HCT116 (cell line): ENCODE measurements at regions not wholly inside any gene's neighbourhood (a gene's known extent, or its start where the extent isn't known, plus 50 kb on each side); places are given as distances from the start of the nearest gene placed in this dataset.

Experiments used
- ATAC-seq: fragments of 200-7000 bp; cut with Tn5 transposase; 2 replicates; pipeline ENCODE4 v1.9.1; 2020; ENCODE audit warnings: mild to moderate bottlenecking, moderate library complexity
- BruUV-seq: library from RNA; stranded (reverse); fragments of 400-500 nt; replicated peaks from 2 replicates; lab custom pipeline; 2021; lab: Mats Ljungman, UMichigan
- CTCF ChIA-PET: fragments of 300-600 bp; sonication (Branson Sonifier 250); formaldehyde crosslinking; loops from one replicate; lab custom pipeline; 2021; ENCODE audit warnings: antibody characterized with exemption; lab: Charles Lee
- POLR2A ChIA-PET: fragments of 300-600, 350-600 bp; sonication (Branson Sonifier 250); formaldehyde crosslinking; loops from one replicate; lab custom pipeline; 2021; ENCODE audit warnings: antibody characterized with exemption; lab: Charles Lee
- RAD21 ChIA-PET, 2 experiments: fragments of 300-600 bp; sonication (Branson Sonifier 250); formaldehyde crosslinking; loops; one replicate each; lab custom pipeline; 2023; ENCODE audit warnings: low total read pairs in 2 of 2; ENCODE audit not compliant: uncharacterized antibody in 2 of 2, unreplicated experiment in 2 of 2, low non-redundant PET in 1 of 2; lab: Charles Lee
- DNase-seq: peaks from one replicate; pipeline ENCODE4 v3.0.0-alpha.2; 2010; ENCODE audit warnings: low read depth, low spot score
- H2AFZ ChIP-seq: fragments of 200-600 bp; shearing (Covaris generic), sonication (generic); 2 replicates; pipeline ENCODE4 v1.6.1; 2017; ENCODE audit warnings: low read depth, mixed run types, mixed read lengths, antibody characterized with exemption, low read length; ENCODE audit not compliant: poor library complexity, severe bottlenecking
- H3K27ac ChIP-seq: 2 replicates; pipeline ENCODE4 v1.5.1; 2012; ENCODE audit warnings: low read depth, low read length
- H3K27me3 ChIP-seq: fragments of 200-600 bp; sonication (generic); 2 replicates; pipeline ENCODE4 v1.6.1; 2016; ENCODE audit warnings: mixed run types, low read length, mixed read lengths; ENCODE audit not compliant: insufficient read depth
- H3K36me3 ChIP-seq, 2 experiments: fragments of 200-500 bp in 1 of 2; fragments of 200-600 bp in 1 of 2; sonication (Bioruptor generic) in 1 of 2; sonication (generic) in 1 of 2; 2 replicates each; pipeline versions ENCODE4 v1.5.1 to v1.6.1; 2014 to 2016; ENCODE audit warnings: low read length in 2 of 2, inconsistent platforms in 1 of 2, mixed read lengths in 1 of 2, mixed run types in 1 of 2; ENCODE audit not compliant: insufficient read depth in 2 of 2, control insufficient read depth in 1 of 2
- H3K4me1 ChIP-seq, 2 experiments: fragments of 200-600 bp in 1 of 2; sonication (generic) in 1 of 2; 2 replicates each; pipeline versions ENCODE4 v1.5.1 to v1.6.1; 2012 to 2017; ENCODE audit warnings: low read length in 2 of 2, inconsistent platforms in 1 of 2, mild to moderate bottlenecking in 1 of 2, mixed read lengths in 1 of 2, mixed run types in 1 of 2, moderate library complexity in 1 of 2; ENCODE audit not compliant: insufficient read depth in 2 of 2, control insufficient read depth in 1 of 2
- H3K4me2 ChIP-seq: fragments of 200-600 bp; sonication (generic); 2 replicates; pipeline ENCODE4 v1.6.1; 2017; ENCODE audit warnings: mixed run types, low read length, mixed read lengths
- H3K4me3 ChIP-seq, 2 experiments: fragments of 200-600 bp in 1 of 2; sonication (generic) in 1 of 2; replicated peaks in 1 of 2; 2 replicates each; pipeline ENCODE4 v1.5.1; 2011 to 2016; ENCODE audit warnings: low read length in 2 of 2, control low read depth in 1 of 2, low read depth in 1 of 2, mild to moderate bottlenecking in 1 of 2, mixed read lengths in 1 of 2, mixed run types in 1 of 2
- H3K79me2 ChIP-seq: fragments of 200-600 bp; sonication (generic); 2 replicates; pipeline ENCODE4 v1.6.1; 2017; ENCODE audit warnings: mild to moderate bottlenecking, mixed run types, low read length, moderate library complexity, mixed read lengths; ENCODE audit not compliant: insufficient read depth
- H3K9ac ChIP-seq: fragments of 200-600 bp; sonication (generic); 2 replicates; pipeline ENCODE4 v1.6.1; 2016; ENCODE audit warnings: low read length, mixed read lengths
- H3K9me2 ChIP-seq: fragments of 200-600 bp; sonication (generic), shearing (Covaris generic); 2 replicates; pipeline ENCODE4 v1.6.1; 2017; ENCODE audit warnings: mixed run types, mild to moderate bottlenecking, moderate library complexity; ENCODE audit not compliant: insufficient read depth
- H3K9me3 ChIP-seq, 2 experiments: fragments of 200-500 bp in 1 of 2; fragments of 200-600 bp in 1 of 2; sonication (Bioruptor generic) in 1 of 2; sonication (generic) in 1 of 2; 2 replicates each; pipeline ENCODE4 v1.6.1; 2014 to 2017; ENCODE audit warnings: low read length in 2 of 2, mixed read lengths in 2 of 2, inconsistent platforms in 1 of 2, low read depth in 1 of 2, mild to moderate bottlenecking in 1 of 2, mixed run types in 1 of 2, moderate library complexity in 1 of 2; ENCODE audit not compliant: control insufficient read depth in 1 of 2, insufficient read depth in 1 of 2
- H4K20me1 ChIP-seq: fragments of 200-600 bp; sonication (generic), shearing (Covaris generic); 2 replicates; pipeline ENCODE4 v1.6.1; 2017; ENCODE audit warnings: mixed run types, mild to moderate bottlenecking, moderate library complexity; ENCODE audit not compliant: insufficient read depth
- ATF3 ChIP-seq: IDR thresholded peaks from 2 replicates; pipeline ENCODE4 v1.6.1; 2012
- EZH2 ChIP-seq: fragments of 200-600 bp; sonication (generic); IDR thresholded peaks from 2 replicates; pipeline ENCODE4 v1.6.1; 2017; ENCODE audit warnings: antibody characterized with exemption, mixed run types
- EZH2phosphoT487 ChIP-seq: fragments of 200-600 bp; IDR thresholded peaks from 2 replicates; pipeline ENCODE4 v1.6.1; 2018; ENCODE audit warnings: antibody characterized with exemption, borderline replicate concordance
- POLR2A ChIP-seq: IDR thresholded peaks from 2 replicates; pipeline ENCODE4 v1.7.0; 2011; ENCODE audit warnings: borderline replicate concordance; ENCODE audit not compliant: insufficient read depth, insufficient read length; ENCODE audit errors: extremely low read depth
- SIN3A ChIP-seq: IDR thresholded peaks from 2 replicates; pipeline ENCODE4 v1.6.1; 2012; ENCODE audit warnings: low read depth
- YY1 ChIP-seq: IDR thresholded peaks from 2 replicates; pipeline ENCODE4 v1.6.1; 2011; ENCODE audit warnings: low read length, low read depth, moderate library complexity, mild to moderate bottlenecking; ENCODE audit not compliant: insufficient replicate concordance; ENCODE audit errors: extremely low read depth
- intact Hi-C: fragments of 100-400 bp; cut with micrococcal nuclease; formaldehyde crosslinking; loops from 2 replicates; pipeline ENCODE4 v1.10.0; 2022

DNA sequence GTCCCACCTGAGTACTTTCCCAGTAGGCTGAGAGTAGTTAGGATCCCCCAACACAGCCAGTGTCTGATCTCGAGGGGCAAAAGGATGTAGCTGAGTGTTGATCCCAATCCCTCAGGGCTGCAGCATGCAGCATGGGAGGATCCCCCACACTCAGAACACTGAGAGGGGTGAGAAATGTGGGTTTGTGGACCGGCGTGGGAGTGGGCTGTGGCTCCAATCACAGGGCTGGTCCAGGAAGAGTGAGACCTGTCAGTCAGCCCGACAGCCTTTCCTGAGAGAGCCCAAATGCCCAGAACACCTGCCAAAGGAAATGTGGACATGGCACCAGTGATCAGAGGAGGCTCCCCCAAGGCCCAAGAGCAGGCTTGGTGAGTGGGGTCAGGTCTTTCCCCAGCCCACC lies 228.3 kb upstream of the MGAT4C start:
- DNase-seq (no peak), ATAC-seq (no peak)
- H3K9ac ChIP-seq, result no peak overlapping the region
- RAD21 ChIA-PET, result no interaction called here
- H3K4me2 ChIP-seq, result no peak overlapping the region
- CTCF ChIA-PET, result no interaction called here
- H3K9me3 ChIP-seq, result no peaks in the 10 kb centered on the region
- H3K27ac ChIP-seq, result no peak overlapping the region
- BruUV-seq, result no TSS peak
- no peaks in the 10 kb centered on the region for H3K4me1 ChIP-seq
- intact Hi-C loops, result no loop called here
- no peaks in the 10 kb centered on the region for H3K36me3 ChIP-seq
- no peak overlapping the region for H3K4me3 ChIP-seq
- POLR2A ChIA-PET, result no interaction called here
- H3K79me2 ChIP-seq, result no peaks in the 10 kb centered on the region
- TF ChIP-seq ATF3, result no peak
- no peaks in the 10 kb centered on the region for H4K20me1 ChIP-seq
- no peaks in the 10 kb centered on the region for H3K27me3 ChIP-seq
- no peak overlapping the region for H2AFZ ChIP-seq
- H3K9me2 ChIP-seq, result no peaks in the 10 kb centered on the region

GRCh38 chr12:86473231-86473630 lies 217.0 kb upstream of the MGAT4C start:
- intact Hi-C loops, result no loop called here
- POLR2A ChIA-PET, result no interaction called here

More at GRCh38 chr12:86473231-86473630, 217.0 kb upstream of the MGAT4C start:
- no peak for DNase-seq
- Histone ChIP-seq H4K20me1 (no peaks in the 10 kb centered on the region), H3K27me3 (no peaks in the 10 kb centered on the region), H3K27ac (no peak overlapping the region), H3K9ac (no peak overlapping the region), H3K79me2 (no peaks in the 10 kb centered on the region), H2AFZ (no peak overlapping the region), H3K9me3 (no peaks in the 10 kb centered on the region), H3K4me1 (no peaks in the 10 kb centered on the region), H3K4me3 (no peak overlapping the region), H3K4me2 (no peak overlapping the region), H3K36me3 (no peaks in the 10 kb centered on the region), H3K9me2 (no peaks in the 10 kb centered on the region)
- no peak for ATAC-seq
- CTCF ChIA-PET, result no interaction called here
- RAD21 ChIA-PET, result no interaction called here
- BruUV-seq, result no TSS peak
- TF ChIP-seq POLR2A, result no peak
- TF ChIP-seq ATF3, result no peak
- TF ChIP-seq EZH2phosphoT487, result no peak
- TF ChIP-seq SIN3A, result no peak
- no peak for TF ChIP-seq EZH2
- no peak for TF ChIP-seq YY1
